Breast epithelium (tissue), 4 donors: ENCODE measurements at regions not wholly inside any gene's neighbourhood (a gene's known extent, or its start where the extent isn't known, plus 50 kb on each side); places are given as distances from the start of the nearest gene placed in this dataset.

Experiments used
- DNase-seq, 2 donors: peaks; one replicate each; pipeline ENCODE4 v3.0.0-alpha.2; 2019; ENCODE audit warnings: low spot score in 2 of 2
- H3K27ac ChIP-seq, 2 donors: fragments of 200-600 bp; sonication (generic) in 1 of 2; one replicate each; pipeline ENCODE4 v1.5.1; 2016 to 2019; ENCODE audit warnings: mild to moderate bottlenecking in 1 of 2
- H3K27me3 ChIP-seq, 2 donors: fragments of 200-600 bp; sonication (generic) in 1 of 2; one replicate each; pipeline versions ENCODE4 v1.5.1 to v1.6.0; 2017 to 2019; ENCODE audit warnings: control low read depth in 1 of 2, mild to moderate bottlenecking in 1 of 2
- H3K36me3 ChIP-seq: fragments of 200-600 bp; one replicate; pipeline ENCODE4 v1.5.1; 2019
- H3K4me1 ChIP-seq, 2 donors: fragments of 200-600 bp; sonication (generic); one replicate each; pipeline ENCODE4 v1.5.1; 2016 to 2019; ENCODE audit warnings: control low read depth in 1 of 2
- H3K4me3 ChIP-seq, 3 donors: fragments of 200-600 bp; sonication (generic); 1 replicate in 2 of 3; 2 replicates in 1 of 3; pipeline ENCODE4 v1.5.1; 2016 to 2019; ENCODE audit warnings: mild to moderate bottlenecking in 3 of 3, moderate library complexity in 2 of 3
- H3K9me3 ChIP-seq, 2 donors: fragments of 200-600 bp; sonication (generic) in 1 of 2; one replicate each; pipeline ENCODE4 v1.5.1; 2016 to 2019; ENCODE audit warnings: control low read depth in 1 of 2
- POLR2A ChIP-seq: fragments of 450-650 bp; IDR thresholded peaks from one replicate; pipeline ENCODE4 v1.6.1; 2016; ENCODE audit warnings: antibody characterized with exemption, mild to moderate bottlenecking, moderate library complexity
- POLR2AphosphoS5 ChIP-seq, 3 donors: sonication (generic); formaldehyde crosslinking; IDR thresholded peaks; one replicate each; pipeline ENCODE4 v1.6.1; 2017; ENCODE audit warnings: antibody characterized with exemption in 3 of 3
- intact Hi-C: fragments of 100-400 bp; cut with DNase I; formaldehyde crosslinking; loops from one replicate; pipeline ENCODE4 v1.15.1; 2023; ENCODE audit warnings: low total_unique reads
- TF ChIP-seq, protein P1 (sequence below), 3 donors: fragments of 450-650 bp; IDR thresholded peaks; one replicate each; pipeline ENCODE4 v1.5.1; 2016 to 2017; ENCODE audit warnings: antibody characterized with exemption in 3 of 3, mild to moderate bottlenecking in 3 of 3, moderate library complexity in 3 of 3

DNA sequence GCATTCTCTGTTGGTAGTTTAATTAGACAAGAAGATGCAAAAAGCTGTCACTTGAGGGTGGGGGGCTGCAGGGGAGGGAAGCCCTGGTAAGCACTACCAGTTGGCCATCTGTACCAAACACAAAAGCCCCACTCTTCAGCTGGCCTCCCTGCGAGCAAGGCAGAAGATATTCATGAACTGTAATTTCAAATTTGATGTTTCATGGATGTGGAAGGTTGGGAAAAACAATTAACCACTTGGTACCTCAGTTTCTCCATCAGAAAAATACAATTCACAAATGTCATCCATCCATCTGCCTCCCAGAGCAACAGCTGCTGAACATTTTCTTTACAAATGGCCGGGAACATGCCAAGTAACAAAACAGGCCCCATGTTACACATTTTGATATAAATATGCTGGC, 265.3 kb downstream of the HNRNPD start:
- no peak for DNase-seq
- Histone ChIP-seq H3K4me3 (no peak overlapping the region), H3K27ac (no peak overlapping the region), H3K27me3 (no peaks in the 10 kb centered on the region), H3K4me1 (no peaks in the 10 kb centered on the region), H3K36me3 (no peaks in the 10 kb centered on the region), H3K9me3 (no peaks in the 10 kb centered on the region)
- TF ChIP-seq, protein P1, sequence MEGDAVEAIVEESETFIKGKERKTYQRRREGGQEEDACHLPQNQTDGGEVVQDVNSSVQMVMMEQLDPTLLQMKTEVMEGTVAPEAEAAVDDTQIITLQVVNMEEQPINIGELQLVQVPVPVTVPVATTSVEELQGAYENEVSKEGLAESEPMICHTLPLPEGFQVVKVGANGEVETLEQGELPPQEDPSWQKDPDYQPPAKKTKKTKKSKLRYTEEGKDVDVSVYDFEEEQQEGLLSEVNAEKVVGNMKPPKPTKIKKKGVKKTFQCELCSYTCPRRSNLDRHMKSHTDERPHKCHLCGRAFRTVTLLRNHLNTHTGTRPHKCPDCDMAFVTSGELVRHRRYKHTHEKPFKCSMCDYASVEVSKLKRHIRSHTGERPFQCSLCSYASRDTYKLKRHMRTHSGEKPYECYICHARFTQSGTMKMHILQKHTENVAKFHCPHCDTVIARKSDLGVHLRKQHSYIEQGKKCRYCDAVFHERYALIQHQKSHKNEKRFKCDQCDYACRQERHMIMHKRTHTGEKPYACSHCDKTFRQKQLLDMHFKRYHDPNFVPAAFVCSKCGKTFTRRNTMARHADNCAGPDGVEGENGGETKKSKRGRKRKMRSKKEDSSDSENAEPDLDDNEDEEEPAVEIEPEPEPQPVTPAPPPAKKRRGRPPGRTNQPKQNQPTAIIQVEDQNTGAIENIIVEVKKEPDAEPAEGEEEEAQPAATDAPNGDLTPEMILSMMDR (IDR thresholded peaks at IDR 0.05) = no peak
- TF ChIP-seq POLR2A = no peak
- TF ChIP-seq POLR2AphosphoS5 (IDR thresholded peaks at IDR 0.05) = no peak
- intact Hi-C loops = no loop called here

DNA sequence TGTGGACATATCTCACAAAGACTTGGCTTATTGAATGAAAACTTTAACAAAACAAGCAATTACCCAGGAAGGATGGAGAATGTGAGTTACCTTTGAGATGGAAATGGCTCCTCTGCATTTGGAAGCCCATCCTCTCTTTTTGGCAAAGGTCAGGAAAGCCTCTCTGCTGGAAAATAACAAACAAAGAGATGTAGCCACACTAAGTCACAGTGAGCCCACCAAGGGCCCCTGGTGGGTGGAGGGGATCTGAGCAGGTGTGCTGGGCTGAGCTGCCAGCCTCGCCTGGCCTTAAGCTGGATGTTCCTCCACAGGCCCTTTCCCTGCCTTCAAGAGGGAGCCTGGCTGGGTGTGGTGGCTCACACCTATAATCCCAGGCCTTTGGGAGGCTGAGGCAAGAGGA, 269.2 kb downstream of the HNRNPD start:
- Histone ChIP-seq H3K36me3 (no peaks in the 10 kb centered on the region), H3K27me3 (no peaks in the 10 kb centered on the region), H3K4me1 (no peaks in the 10 kb centered on the region), H3K9me3 (no peaks in the 10 kb centered on the region), H3K27ac (no peak overlapping the region), H3K4me3 (no peak overlapping the region)
- TF ChIP-seq, protein P1 (IDR thresholded peaks at IDR 0.05) = no peak
- TF ChIP-seq POLR2A (no peak), POLR2AphosphoS5 (IDR thresholded peaks at IDR 0.05) (no peak)
- intact Hi-C loops = no loop called here
- DNase-seq = no peak

DNA sequence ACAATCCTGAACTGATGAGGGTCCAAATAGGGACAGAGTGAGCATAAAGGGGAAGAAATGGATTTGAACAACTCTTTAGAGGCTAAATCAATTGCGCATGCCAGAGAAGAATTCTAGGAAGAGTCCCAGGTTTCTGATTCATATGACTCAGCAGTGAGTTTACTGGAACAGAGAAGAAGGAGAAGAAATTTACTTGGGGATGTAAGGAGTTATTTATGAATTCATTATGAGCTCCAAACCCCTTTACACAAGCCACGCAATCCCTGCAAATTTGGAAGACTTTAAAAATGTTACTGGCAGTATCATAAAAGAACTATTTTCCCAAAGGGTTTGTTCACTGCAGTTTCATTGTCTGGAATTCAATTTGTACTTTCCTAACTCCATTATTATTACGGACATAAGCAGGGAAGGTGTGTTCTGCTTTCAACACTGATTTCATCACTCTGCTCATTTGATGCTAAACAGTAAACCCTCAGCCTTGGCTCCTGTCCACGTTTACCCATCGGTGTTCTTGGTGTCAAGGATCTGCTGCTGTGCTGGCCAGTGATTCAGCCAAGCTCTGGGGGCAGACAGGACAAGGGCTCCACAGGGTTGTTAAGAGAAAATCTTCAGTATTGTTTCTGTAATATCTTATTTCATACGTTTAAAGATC, 273.7 kb downstream of the HNRNPD start:
- no peak for DNase-seq

DNA sequence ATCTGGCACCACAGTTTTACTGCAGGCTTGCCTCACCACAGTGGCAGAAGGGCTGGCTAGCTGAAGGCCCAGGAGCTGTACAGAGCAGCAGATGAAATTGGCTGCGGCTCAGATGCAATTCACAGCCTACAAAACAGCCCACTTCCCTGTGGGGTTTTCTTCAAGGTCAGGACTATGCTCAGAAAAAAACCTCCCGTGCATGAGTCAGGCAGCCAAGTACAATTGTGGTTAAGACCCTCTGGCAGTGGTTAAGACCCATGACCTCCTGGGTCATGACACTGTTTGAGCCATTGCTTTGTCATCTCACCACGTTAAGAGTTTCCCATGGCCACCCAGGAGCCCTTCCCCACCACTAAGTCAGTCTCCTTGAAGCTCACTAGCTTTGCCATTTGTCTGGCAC, 276.3 kb downstream of the HNRNPD start:
- no peaks in the 10 kb centered on the region for H3K9me3 ChIP-seq
- H3K4me3 ChIP-seq = no peak overlapping the region
- H3K4me1 ChIP-seq = no peaks in the 10 kb centered on the region
- intact Hi-C loops = no loop called here
- TF ChIP-seq, protein P1 (IDR thresholded peaks at IDR 0.05) = no peak
- no peak for TF ChIP-seq POLR2A
- TF ChIP-seq POLR2AphosphoS5 (IDR thresholded peaks at IDR 0.05) = no peak
- DNase-seq = no peak
- no peaks in the 10 kb centered on the region for H3K36me3 ChIP-seq
- no peaks in the 10 kb centered on the region for H3K27me3 ChIP-seq
- no peak overlapping the region for H3K27ac ChIP-seq

More for the DNA sequence above, 273.7 kb downstream of the HNRNPD start:
- H3K4me3 ChIP-seq = no peak overlapping the region
- TF ChIP-seq POLR2AphosphoS5 (IDR thresholded peaks at IDR 0.05) (no peak), POLR2A (no peak)
- TF ChIP-seq, protein P1 (IDR thresholded peaks at IDR 0.05) = no peak
- intact Hi-C loops = no loop called here
- no peaks in the 10 kb centered on the region for H3K27me3 ChIP-seq
- no peak overlapping the region for H3K27ac ChIP-seq
- no peaks in the 10 kb centered on the region for H3K36me3 ChIP-seq
- no peaks in the 10 kb centered on the region for H3K9me3 ChIP-seq
- no peaks in the 10 kb centered on the region for H3K4me1 ChIP-seq

DNA sequence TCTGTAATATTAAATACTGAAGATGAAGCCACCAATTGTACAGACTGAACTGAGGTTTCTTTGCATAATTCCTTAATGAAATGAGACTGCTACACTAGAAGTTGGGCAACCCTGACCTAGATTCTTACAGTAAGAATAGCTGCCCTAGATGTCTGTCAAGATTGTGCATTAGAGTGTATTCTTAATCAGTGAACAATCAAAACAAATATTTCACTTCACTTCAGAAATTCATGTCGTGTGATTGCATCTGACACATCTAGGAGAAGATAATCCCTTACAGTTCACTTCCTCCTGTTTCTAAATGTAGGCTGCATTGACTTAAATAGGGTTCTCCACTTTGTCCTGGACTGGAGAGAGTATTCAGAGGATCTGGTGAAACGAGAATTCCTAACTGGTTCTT, 283.1 kb downstream of the HNRNPD start:
- H3K27ac ChIP-seq = no peak overlapping the region
- no peaks in the 10 kb centered on the region for H3K27me3 ChIP-seq
- H3K36me3 ChIP-seq = no peaks in the 10 kb centered on the region
- DNase-seq = no peak
- H3K4me1 ChIP-seq = no peaks in the 10 kb centered on the region
- TF ChIP-seq, protein P1 (IDR thresholded peaks at IDR 0.05) = no peak
- TF ChIP-seq POLR2AphosphoS5 (IDR thresholded peaks at IDR 0.05) = no peak
- no peak for TF ChIP-seq POLR2A
- intact Hi-C loops = no loop called here
- no peak overlapping the region for H3K4me3 ChIP-seq
- no peaks in the 10 kb centered on the region for H3K9me3 ChIP-seq
